HG02623 (cell line): ENCODE measurements at regions not wholly inside any gene's neighbourhood (a gene's known extent, or its start where the extent isn't known, plus 50 kb on each side); places are given as distances from the start of the nearest gene placed in this dataset.

Source experiments
- ATAC-seq: cut with Tn5 transposase; IDR thresholded peaks from one replicate; pipeline ENCODE4 v1.9.1; 2021; ENCODE audit warnings: moderate library complexity; ENCODE audit not compliant: unreplicated experiment

DNA sequence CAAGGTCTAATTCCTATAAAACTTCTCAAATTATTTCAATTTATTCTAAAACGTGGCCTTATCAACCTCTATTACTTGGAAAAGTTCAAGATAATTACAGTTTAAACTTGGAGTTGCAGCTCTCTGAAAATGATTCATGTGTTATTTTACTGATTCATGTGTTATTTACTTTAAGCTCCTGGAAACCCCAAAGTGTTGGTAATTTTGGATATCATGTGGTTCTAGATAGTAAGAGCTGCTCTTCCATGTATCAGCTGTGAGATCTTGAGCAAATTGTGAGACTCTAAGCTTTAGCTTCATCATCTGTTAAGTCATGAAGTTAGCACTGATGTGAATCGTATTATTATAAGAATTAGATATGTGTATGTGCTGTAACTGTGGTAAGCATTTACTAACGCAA lies 749.2 kb downstream of the TLE4 start:
- no peak for ATAC-seq

DNA sequence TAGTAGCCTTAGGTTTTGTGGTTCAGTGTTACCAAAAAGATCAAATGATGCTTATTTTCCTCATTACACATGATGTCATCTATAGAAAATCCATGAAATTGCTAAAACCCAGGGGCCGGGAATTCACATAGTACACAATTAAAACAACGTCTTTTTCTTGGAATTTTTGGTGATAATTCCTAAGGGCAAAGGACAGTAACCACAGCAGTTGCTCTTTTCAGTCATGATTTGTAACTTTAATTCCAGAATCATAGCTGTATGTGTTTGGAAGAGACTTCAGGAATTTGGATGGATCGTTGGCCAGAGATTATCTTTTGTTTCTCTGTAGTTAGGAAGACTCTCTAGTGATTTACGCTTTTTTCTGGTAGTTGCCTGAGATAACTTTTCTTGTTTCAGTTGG lies 748.7 kb downstream of the TLE4 start:
- ATAC-seq, result no peak

DNA sequence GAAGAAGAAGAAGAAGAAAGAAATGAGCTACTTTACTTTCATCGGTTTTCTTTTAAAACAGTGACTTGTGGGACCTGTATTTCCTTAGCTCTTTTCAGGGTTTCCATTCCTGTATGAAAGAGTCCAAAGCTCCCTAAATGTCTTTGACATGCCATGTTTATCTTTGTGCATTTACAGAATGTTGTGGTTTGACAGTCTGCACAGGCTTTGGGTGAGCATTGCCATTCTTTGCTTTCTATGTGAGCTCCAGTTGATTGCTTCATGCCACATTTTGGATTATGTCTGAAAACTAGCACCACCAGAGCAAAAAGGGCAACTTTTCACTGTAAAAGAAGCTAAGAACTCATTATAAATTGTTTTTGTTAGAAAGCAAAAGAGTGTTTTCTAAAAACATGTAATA lies 733.4 kb downstream of the TLE4 start:
- ATAC-seq, result no peak

GRCh38 chr9:80294955-80295354 lies 723.2 kb downstream of the TLE4 start:
- no peak for ATAC-seq

GRCh38 chr9:80294318-80294717 lies 722.6 kb downstream of the TLE4 start:
- no peak for ATAC-seq

- ATAC-seq, result no peak
Observed at GRCh38 chr9:80292231-80292630, 720.5 kb downstream of the TLE4 start.

- no peak for ATAC-seq
Observed at GRCh38 chr9:80285326-80285725, 713.6 kb downstream of the TLE4 start.

- no peak for ATAC-seq
Observed at GRCh38 chr9:80282766-80283165, 711.0 kb downstream of the TLE4 start.

DNA sequence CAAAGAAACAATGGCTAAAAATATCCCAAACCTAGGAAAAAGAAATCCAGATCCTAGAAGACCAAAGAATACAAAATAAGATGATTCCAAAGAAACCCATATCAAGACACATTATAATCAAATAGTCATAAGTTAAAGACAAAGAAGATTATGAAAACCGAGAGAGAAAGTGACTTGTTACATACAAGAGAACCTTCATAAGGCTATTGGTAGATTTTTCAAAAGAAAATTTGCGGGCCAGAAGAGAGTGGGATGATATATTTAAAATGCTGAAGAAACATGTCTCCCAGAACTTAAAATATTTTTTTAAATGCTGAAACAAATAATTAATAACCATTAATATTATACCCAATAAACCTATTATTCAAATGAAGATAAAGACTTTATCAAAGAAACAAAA lies 687.3 kb downstream of the TLE4 start:
- no peak for ATAC-seq

DNA sequence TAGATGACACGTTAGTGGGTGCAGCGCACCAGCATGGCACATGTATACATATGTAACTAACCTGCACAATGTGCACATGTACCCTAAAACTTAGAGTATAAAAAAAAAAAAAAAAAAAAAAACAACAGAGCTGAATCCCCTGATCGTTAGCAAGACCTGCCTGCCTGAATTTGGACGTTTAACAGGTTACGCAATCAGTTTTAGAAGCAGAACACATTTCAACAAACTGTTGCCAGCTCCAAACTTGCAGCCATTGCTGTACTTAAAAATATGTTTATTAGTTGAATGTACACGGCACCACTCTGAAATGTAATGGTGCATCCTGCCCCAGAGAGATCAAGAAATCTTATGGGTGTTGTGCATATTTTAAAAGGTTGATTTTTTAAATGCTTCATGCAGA lies 680.0 kb downstream of the TLE4 start:
- no peak for ATAC-seq

GRCh38 chr9:80242022-80242421 lies 670.3 kb downstream of the TLE4 start:
- no peak for ATAC-seq

DNA sequence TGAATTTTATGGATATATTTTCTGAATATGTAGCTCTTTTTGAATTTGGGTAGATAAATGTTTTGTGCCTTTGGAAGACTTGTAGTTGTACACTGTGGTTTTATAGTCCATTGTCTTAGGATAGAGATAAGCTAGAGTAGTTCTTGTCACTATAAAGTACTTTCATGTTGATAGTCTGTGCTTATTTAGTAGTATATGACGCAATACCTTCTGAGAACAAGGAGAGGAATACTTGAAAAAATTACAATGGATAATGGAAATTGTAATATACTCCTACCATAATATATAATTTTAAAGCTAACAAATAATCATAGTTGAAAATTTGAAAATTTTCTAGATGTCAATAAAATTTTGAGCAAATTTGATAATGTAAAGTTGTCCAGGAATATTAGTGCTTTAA lies 664.0 kb downstream of the TLE4 start:
- ATAC-seq, result no peak

GRCh38 chr9:80233906-80234305 lies 662.1 kb downstream of the TLE4 start:
- ATAC-seq, result no peak

GRCh38 chr9:80233102-80233843 lies 661.5 kb downstream of the TLE4 start:
- no peak for ATAC-seq

DNA sequence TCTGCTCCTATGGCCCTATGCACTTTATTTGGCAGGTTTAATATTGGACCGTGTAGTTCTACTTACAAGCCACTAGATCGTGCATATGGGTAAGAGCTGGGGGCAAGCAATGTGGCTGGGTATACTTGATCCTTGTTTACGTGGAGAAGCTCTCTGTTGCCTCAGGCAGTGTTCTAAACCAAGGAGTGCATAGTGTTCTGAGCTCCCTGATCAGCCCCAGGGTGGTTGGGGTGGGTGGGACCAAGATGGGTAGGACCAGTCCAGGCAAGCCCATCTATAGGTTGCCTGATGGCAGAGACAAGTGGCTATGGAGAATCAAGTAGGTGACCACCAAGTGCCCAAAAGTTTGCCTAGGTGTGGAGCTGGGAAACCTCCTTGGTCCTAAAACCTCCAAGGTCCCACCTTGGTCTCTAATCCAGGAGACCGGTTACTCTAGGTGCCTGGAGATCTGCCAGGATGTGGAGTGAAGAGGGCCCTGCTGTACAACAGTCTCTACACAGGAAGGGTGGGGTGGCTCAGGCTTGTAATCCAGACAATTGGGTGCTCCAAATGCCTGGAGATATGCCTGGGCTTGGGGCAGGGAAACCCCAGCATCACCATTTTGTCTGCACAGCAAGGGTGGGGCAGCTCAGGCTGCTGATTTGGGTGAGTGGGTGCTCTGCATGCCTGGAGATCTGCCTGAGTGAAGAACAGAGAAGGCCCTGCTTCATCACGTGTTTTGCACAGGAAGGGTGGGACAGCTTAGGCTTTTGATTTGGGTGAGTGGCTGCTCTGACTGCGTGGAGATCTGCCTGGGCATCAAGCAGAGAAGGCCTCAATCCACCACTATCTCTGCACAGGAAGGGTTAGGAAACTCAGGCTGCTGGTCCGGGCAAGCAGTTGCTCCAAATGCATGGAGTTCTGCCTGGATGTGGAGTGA lies 659.8 kb downstream of the TLE4 start:
- ATAC-seq, result no peak

DNA sequence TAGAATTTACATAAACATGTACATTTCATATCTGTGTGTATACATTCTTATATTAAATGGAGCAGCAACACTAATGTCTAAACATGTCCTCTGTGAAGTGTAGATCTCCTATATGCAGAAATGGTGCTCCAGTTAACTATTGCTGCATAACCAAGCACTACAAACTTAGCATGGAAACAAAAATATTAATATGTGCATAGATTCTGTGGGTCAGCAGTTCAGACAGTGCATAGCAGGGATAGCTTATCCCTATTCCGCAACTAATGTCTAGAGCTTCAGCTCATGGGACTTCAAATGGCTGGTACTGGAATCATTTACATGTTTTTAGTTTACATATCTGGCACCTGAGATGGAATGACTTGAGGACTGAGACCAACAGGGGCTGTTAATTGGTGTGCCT lies 652.1 kb downstream of the TLE4 start:
- ATAC-seq, result no peak

DNA sequence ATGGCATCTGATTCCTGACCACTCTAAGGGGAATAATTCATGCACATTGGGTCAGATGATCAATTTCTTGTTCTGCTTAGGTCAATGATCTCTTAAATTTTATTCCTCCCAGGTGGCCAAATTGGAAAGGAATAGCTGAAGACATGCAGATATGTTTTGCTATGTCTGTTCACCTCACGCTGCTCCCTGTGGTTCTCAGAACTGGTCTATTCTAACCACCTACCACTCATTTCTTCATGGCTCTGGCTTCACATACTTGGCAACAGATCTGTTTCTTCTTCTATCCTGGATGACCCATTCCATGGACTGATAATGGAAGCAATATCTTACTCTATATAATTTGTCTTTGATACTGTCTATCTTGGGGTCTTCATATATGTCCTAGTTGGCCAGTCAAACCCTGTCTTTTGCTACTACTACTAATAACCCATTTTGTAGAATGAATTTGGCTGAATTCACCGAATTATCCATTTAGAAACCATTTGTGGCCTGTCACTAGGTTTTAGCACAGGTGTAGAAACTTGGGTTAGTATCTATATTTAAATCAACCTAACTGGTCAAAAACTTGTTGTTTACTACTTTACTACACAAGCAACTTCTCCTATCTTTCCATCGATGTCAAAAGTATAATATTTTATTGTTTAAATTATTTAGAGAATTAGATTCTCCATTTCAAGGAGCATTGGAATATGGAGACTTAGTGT lies 650.9 kb downstream of the TLE4 start:
- no peak for ATAC-seq

GRCh38 chr9:80218328-80218727 lies 646.6 kb downstream of the TLE4 start:
- no peak for ATAC-seq

GRCh38 chr9:80213613-80214012 lies 641.8 kb downstream of the TLE4 start:
- no peak for ATAC-seq

GRCh38 chr9:80208696-80209095 lies 636.9 kb downstream of the TLE4 start:
- no peak for ATAC-seq

GRCh38 chr9:80204054-80204453 lies 632.3 kb downstream of the TLE4 start:
- no peak for ATAC-seq

- no peak for ATAC-seq
Observed at GRCh38 chr9:80197661-80198060, 625.9 kb downstream of the TLE4 start.
